ENCODE measurements at regions not wholly inside any gene's neighbourhood (a gene's known extent, or its start where the extent isn't known, plus 50 kb on each side); places are given as distances from the start of the nearest gene placed in this dataset.

DNA sequence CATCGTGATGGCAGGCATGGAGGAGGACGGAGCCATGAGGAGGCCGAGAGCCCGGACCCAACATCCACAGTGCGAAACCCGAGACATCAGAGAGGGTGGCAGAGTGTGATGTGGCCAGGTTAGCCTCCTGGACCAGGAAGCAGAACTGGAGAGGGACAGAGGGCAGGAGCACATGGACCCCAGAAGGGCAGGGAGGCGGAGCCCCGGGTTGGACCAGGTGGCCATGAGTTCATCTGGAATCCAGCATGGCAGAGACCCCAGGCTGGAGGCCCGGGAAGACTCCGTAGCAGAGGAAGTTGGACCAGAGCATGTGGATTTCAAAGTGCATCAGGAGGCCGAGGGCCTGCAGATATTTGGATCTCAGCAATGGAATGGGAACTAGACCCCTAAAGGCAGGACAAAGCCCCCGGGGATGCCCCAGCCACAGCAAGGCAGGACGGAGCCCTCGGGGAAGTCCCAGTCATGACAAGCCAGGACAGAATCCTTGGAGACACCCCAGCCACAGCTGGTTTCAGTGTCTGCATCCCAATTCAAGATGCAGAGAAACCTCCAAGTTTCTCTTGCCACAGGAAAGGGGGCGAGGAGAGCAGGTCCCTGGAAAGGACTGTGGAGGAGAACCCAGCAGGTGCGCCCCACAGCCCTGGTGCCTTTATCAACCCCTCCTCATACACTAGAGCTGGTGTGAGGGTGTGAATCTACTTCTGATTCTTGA, 1393.4 kb downstream of the BRD1 start:
- Histone ChIP-seq H3K27ac (ENCODE audit: low read depth, low read length) (no peak overlapping the region), H3K4me2 (ENCODE audit: low read length) (no peak overlapping the region), H3K4me1 (ENCODE audit: control insufficient read depth in 1 of 2, insufficient read depth in 2 of 2, low read length in 2 of 2) (no peaks in the 10 kb centered on the region), H3K9me2 (ENCODE audit: insufficient read depth) (no peaks in the 10 kb centered on the region), H3K36me3 (ENCODE audit: control insufficient read depth in 1 of 2, insufficient read depth in 2 of 2, low read length in 2 of 2) (no peaks in the 10 kb centered on the region), H4K20me1 (ENCODE audit: insufficient read depth) (no peaks in the 10 kb centered on the region), H3K27me3 (ENCODE audit: insufficient read depth, low read length) (no peaks in the 10 kb centered on the region; the same call in 1 of the 2 replicates), H3K9ac (ENCODE audit: low read length) (no peak overlapping the region), H2AFZ (ENCODE audit: low read depth, low read length, poor library complexity, severe bottlenecking) (no peak overlapping the region), H3K79me2 (ENCODE audit: insufficient read depth, low read length) (no peaks in the 10 kb centered on the region), H3K9me3 (ENCODE audit: control insufficient read depth in 1 of 2, insufficient read depth in 1 of 2, low read depth in 1 of 2, low read length in 2 of 2) (no peaks in the 10 kb centered on the region), H3K4me3 (replicated peaks in 1 of 2; ENCODE audit: low read depth in 1 of 2, low read length in 2 of 2) (no peak overlapping the region)
- no peak for DNase-seq (ENCODE audit: low read depth, low spot score)
- TF ChIP-seq CBX3 (IDR thresholded peaks at IDR 0.05; ENCODE audit: low read depth) (no peak), JUND (IDR thresholded peaks at IDR 0.05) (no peak), SRF (IDR thresholded peaks at IDR 0.05; ENCODE audit: low read depth) (no peak), EGR1 (IDR thresholded peaks at IDR 0.05; ENCODE audit: low read depth) (no peak), ZNF274 (IDR thresholded peaks at IDR 0.05; ENCODE audit: low read depth, low read length) (no peak), FOSL1 (IDR thresholded peaks at IDR 0.05; ENCODE audit: low read depth) (no peak), SP1 (IDR thresholded peaks at IDR 0.05; ENCODE audit: low read depth) (no peak), CEBPB (IDR thresholded peaks at IDR 0.05; ENCODE audit: low read depth) (no peak)
- TF ChIP-seq, protein P1, sequence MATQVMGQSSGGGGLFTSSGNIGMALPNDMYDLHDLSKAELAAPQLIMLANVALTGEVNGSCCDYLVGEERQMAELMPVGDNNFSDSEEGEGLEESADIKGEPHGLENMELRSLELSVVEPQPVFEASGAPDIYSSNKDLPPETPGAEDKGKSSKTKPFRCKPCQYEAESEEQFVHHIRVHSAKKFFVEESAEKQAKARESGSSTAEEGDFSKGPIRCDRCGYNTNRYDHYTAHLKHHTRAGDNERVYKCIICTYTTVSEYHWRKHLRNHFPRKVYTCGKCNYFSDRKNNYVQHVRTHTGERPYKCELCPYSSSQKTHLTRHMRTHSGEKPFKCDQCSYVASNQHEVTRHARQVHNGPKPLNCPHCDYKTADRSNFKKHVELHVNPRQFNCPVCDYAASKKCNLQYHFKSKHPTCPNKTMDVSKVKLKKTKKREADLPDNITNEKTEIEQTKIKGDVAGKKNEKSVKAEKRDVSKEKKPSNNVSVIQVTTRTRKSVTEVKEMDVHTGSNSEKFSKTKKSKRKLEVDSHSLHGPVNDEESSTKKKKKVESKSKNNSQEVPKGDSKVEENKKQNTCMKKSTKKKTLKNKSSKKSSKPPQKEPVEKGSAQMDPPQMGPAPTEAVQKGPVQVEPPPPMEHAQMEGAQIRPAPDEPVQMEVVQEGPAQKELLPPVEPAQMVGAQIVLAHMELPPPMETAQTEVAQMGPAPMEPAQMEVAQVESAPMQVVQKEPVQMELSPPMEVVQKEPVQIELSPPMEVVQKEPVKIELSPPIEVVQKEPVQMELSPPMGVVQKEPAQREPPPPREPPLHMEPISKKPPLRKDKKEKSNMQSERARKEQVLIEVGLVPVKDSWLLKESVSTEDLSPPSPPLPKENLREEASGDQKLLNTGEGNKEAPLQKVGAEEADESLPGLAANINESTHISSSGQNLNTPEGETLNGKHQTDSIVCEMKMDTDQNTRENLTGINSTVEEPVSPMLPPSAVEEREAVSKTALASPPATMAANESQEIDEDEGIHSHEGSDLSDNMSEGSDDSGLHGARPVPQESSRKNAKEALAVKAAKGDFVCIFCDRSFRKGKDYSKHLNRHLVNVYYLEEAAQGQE (IDR thresholded peaks at IDR 0.05; ENCODE audit: low read depth) = no peak
- BruUV-seq (replicated peaks) = no TSS peak
- RAD21 ChIA-PET (ENCODE audit: low non-redundant PET in 1 of 2, low total read pairs in 2 of 2, uncharacterized antibody in 2 of 2, unreplicated experiment in 2 of 2) = no interaction called here
- POLR2A ChIA-PET = no interaction called here
- no peak for ATAC-seq
- CTCF ChIA-PET = no interaction called here
- intact Hi-C loops (cut with micrococcal nuclease) = no loop called here
